ENCODE measurements at regions not wholly inside any gene's neighbourhood (a gene's known extent, or its start where the extent isn't known, plus 50 kb on each side); places are given as distances from the start of the nearest gene placed in this dataset.

DNA sequence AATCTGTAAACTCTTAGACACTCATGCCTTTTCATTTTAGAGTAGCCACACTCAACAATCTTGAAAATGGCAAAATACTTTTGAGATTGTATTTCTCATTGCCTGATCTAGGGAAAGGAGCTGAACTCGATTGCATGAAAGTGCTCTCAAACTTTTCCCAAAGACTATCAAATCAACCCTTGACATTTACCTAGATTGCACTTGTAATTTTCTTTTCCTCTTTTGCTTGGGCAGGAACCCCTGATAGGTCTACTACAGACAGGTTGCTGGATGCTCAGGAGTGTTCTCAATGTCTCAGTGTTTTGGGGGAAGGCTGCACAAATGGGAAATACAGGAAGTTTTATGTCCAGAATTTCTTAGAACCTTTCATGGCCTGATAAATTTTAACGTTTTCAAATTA, 468.0 kb upstream of the GJE1 start:
- no peak for DNase-seq (ENCODE audit: low spot score)
- TF ChIP-seq CTCF (IDR thresholded peaks at IDR 0.05) = no peak
- no peak for ATAC-seq (ENCODE audit: low FRiP score)

- TF ChIP-seq CTCF (IDR thresholded peaks at IDR 0.05) = no peak
- no peak for DNase-seq (ENCODE audit: low spot score)
- ATAC-seq (ENCODE audit: low FRiP score) = no peak
These were observed 473.1 kb upstream of the GJE1 start for GRCh38 chr6:141659582-141659981.

DNA sequence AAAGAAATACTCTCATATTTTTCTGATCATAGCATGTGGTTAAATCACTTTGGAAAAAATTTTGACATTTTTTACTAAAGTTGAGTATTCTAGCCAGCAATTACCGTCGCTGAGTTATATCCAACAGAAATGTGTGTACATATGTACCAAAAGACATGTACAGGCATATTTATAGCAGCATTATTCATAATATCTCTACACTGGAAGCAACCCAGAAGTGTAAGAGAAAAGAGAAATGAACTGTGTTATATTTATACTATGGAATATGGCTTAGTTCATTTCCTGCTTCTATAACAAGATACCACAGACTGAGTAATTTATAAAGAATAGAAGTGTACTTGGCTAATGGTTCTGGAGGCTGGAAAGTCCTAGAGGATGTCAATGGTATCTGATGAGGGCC, 474.0 kb upstream of the GJE1 start:
- DNase-seq (ENCODE audit: low spot score) = no peak
- ATAC-seq (ENCODE audit: low FRiP score) = no peak
- TF ChIP-seq CTCF (IDR thresholded peaks at IDR 0.05) = no peak

DNA sequence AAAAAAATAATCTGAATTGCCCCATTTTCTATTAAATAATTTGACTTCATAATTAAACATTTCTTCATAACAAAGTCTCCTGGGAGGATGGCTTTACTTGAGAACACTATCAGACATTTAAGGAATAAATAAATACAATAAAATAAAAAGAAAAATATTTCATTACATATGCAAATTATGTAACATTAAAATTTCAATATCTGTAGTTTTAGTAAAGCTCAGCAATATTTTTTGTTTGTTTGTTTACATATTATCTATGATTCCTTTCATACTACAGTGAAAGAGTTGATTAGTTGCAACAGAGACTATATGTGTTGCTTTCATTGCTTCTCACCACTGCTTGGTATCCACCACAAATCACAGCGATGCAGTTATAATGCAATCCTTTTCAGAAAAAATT, 474.9 kb upstream of the GJE1 start:
- no peak for DNase-seq (ENCODE audit: low spot score)
- no peak for ATAC-seq (ENCODE audit: low FRiP score)
- TF ChIP-seq CTCF (IDR thresholded peaks at IDR 0.05) = no peak

GRCh38 chr6:141653590-141653989, 479.1 kb upstream of the GJE1 start:
- no peak for TF ChIP-seq CTCF (IDR thresholded peaks at IDR 0.05)
- DNase-seq (ENCODE audit: low spot score) (no peak), ATAC-seq (ENCODE audit: low FRiP score) (no peak)

- TF ChIP-seq CTCF (IDR thresholded peaks at IDR 0.05) = no peak
- DNase-seq (ENCODE audit: low spot score) = no peak
- ATAC-seq (ENCODE audit: low FRiP score) = no peak
These were observed 490.8 kb upstream of the GJE1 start for GRCh38 chr6:141641951-141642350.

- DNase-seq (ENCODE audit: low spot score) = no peak
- no peak for ATAC-seq (ENCODE audit: low FRiP score)
- TF ChIP-seq CTCF (IDR thresholded peaks at IDR 0.05) = no peak
These were observed 491.3 kb upstream of the GJE1 start for GRCh38 chr6:141641406-141641805.
